SH-SY5Y (cell line): ENCODE measurements at regions not wholly inside any gene's neighbourhood (a gene's known extent, or its start where the extent isn't known, plus 50 kb on each side); places are given as distances from the start of the nearest gene placed in this dataset.

ENCODE experiments used
- GATA2 ChIP-seq: IDR thresholded peaks from 2 replicates; pipeline ENCODE4 v1.6.1; 2011; ENCODE audit warnings: mild to moderate bottlenecking, low read depth, low read length
- GATA3 ChIP-seq: IDR thresholded peaks from 2 replicates; pipeline ENCODE4 v1.6.1; 2011; ENCODE audit warnings: low read depth, mild to moderate bottlenecking, low read length, moderate library complexity

GRCh38 chr5:171540865-171541264 is 121.4 kb downstream of the FGF18 start:
- TF ChIP-seq GATA2 (no peak), GATA3 (no peak)
